ENCODE measurements at regions not wholly inside any gene's neighbourhood (a gene's known extent, or its start where the extent isn't known, plus 50 kb on each side); places are given as distances from the start of the nearest gene placed in this dataset.
A peak's percentile ranks its signal among the peaks of the same experiment; 100 is the strongest.

DNA sequence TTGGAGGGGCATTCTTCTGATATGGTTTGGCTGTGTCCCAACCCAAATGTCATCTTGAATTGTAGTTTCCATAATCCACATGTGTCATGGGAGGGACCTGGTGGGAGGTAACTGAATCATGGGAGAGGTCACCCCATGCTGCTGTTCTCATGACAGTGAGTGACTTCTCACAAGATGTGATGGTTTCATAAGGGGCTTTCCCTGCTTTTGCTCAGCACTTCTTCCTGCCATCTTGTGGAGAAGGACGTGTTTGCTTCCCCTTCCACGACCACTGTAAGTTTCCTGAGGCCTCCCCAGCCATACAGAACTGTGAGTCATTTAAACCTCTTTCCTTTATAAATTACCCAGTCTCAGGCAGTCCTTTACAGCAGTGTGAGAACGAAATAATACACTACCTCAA lies 382.4 kb downstream of the VRK1 start:
- H3K36me3 ChIP-seq, result no peaks in the 10 kb centered on the region
- no peak for DNase-seq (ENCODE audit: low spot score in 2 of 2)
- WGBS, result 77% methylated on average over 3 of the region's 3 CpGs
- H3K4me1 ChIP-seq, result no peaks in the 10 kb centered on the region
- no peak for TF ChIP-seq POLR2A (IDR thresholded peaks at IDR 0.05)
- TF ChIP-seq, protein P1, sequence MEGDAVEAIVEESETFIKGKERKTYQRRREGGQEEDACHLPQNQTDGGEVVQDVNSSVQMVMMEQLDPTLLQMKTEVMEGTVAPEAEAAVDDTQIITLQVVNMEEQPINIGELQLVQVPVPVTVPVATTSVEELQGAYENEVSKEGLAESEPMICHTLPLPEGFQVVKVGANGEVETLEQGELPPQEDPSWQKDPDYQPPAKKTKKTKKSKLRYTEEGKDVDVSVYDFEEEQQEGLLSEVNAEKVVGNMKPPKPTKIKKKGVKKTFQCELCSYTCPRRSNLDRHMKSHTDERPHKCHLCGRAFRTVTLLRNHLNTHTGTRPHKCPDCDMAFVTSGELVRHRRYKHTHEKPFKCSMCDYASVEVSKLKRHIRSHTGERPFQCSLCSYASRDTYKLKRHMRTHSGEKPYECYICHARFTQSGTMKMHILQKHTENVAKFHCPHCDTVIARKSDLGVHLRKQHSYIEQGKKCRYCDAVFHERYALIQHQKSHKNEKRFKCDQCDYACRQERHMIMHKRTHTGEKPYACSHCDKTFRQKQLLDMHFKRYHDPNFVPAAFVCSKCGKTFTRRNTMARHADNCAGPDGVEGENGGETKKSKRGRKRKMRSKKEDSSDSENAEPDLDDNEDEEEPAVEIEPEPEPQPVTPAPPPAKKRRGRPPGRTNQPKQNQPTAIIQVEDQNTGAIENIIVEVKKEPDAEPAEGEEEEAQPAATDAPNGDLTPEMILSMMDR (IDR thresholded peaks at IDR 0.05), result no peak
- no peak for TF ChIP-seq EP300 (IDR thresholded peaks at IDR 0.05)
- no peak for TF ChIP-seq POLR2AphosphoS5 (IDR thresholded peaks at IDR 0.05)
- H3K27ac ChIP-seq, result no peak overlapping the region
- no peaks in the 10 kb centered on the region for H3K9me3 ChIP-seq
- peaks cover 11% of the 10 kb centered on the region for H3K27me3 ChIP-seq
- H3K4me3 ChIP-seq, result no peak overlapping the region

DNA sequence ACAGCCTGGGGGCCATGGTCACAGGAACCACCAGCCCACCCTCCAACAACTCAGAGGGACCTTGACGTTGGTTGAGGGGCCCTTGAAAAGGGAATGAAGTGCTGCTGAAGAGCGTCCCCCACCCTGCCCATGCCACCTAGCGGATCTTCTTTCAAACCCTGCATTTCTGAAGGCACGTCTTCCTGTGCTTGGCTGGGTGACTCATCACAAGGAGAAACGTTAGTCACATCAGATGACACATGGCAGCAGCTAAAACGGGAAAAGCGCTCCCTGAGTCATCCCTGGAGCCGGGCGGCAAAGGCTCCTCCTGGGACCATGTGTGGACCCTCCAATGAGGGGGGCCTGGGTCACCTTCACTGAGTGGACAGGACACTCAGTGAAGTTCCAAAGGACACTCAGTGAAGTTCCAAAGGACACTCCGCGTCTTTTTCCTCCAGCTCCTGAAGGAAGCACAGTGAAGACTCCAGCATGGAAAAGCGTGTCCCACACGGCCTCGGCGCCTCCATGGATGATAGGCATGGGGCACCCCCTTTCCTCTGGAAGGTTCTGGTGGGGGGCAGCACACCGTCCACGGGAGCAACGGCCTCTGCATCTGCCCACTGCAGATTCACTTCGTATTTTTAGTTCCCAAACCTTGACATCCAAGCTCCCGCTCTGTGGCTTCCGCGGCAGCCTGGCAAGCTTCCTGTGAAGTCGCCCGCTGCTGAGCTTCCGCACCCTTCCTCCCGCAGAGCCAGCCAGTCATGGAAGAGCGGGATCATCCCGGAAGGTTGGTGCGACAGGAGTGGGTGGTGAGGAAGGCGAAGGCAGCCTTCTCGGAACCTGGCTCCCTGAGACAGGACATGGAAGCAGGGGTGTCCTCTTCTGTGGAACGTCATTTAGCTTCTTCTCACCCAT lies 383.4 kb downstream of the VRK1 start:
- no peak overlapping the region for H3K27ac ChIP-seq
- no peaks in the 10 kb centered on the region for H3K9me3 ChIP-seq
- H3K4me1 ChIP-seq, result no peaks in the 10 kb centered on the region
- TF ChIP-seq, protein P1 (IDR thresholded peaks at IDR 0.05), result no peak
- no peak for TF ChIP-seq POLR2AphosphoS5 (IDR thresholded peaks at IDR 0.05)
- TF ChIP-seq POLR2A (IDR thresholded peaks at IDR 0.05), result no peak
- no peak for TF ChIP-seq EP300 (IDR thresholded peaks at IDR 0.05)
- no peaks in the 10 kb centered on the region for H3K36me3 ChIP-seq
- H3K27me3 ChIP-seq, result peaks cover 9% of the 10 kb centered on the region
- WGBS, result 84% methylated on average over 32 of the region's 32 CpGs
- no peak overlapping the region for H3K4me3 ChIP-seq
- no peak for DNase-seq (ENCODE audit: low spot score in 2 of 2)

DNA sequence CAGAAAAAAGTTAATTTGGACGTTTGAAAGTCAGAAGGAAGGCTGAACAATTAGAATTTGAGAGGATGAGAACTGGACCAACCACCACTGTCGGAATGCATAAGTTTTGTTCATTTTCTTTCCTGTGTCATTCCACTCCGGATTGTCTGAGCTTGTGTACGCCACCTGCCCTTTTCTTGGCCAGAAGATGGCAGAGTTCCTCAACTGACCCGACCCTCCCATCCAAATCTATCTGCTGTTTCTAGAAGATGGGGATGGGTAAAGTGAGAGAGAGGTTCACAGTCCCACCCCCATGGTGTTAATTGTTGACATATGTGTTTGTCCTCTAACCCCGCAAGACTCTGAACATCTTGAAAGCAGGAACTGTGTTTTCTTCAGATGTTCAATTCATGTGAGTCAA lies 388.0 kb downstream of the VRK1 start:
- WGBS, result 43% methylated on average over 6 of the region's 6 CpGs
- H3K9me3 ChIP-seq, result no peaks in the 10 kb centered on the region
- no peak overlapping the region for H3K4me3 ChIP-seq
- TF ChIP-seq POLR2AphosphoS5 (IDR thresholded peaks at IDR 0.05) (no peak), EP300 (IDR thresholded peaks at IDR 0.05) (no peak), POLR2A (IDR thresholded peaks at IDR 0.05) (no peak)
- TF ChIP-seq, protein P1 (IDR thresholded peaks at IDR 0.05), result peak in 1 of 2 donors; percentile 14
- no peaks in the 10 kb centered on the region for H3K36me3 ChIP-seq
- H3K4me1 ChIP-seq, result no peaks in the 10 kb centered on the region
- no peak overlapping the region for H3K27ac ChIP-seq
- DNase-seq (ENCODE audit: low spot score in 2 of 2), result no peak
- peaks cover 4% of the 10 kb centered on the region for H3K27me3 ChIP-seq

DNA sequence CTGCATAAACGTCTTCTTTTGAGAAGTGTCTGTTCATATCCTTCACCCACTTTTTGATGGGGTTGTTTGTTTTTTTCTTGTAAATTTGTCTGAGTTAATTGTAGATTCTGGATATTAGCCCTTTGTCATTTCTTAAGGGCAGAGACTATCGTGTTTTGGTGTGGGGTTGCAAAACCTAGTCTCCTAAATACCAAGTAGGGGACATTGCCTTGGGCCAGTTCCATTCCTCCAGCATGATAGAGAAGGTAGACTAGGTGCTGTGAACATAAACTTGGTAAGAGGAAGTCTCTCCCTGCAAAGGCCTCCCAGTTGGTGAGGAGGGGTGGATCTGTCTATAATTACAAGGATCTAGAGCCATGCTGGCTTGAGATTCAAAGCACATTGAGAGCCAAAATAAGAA lies 390.7 kb downstream of the VRK1 start:
- Histone ChIP-seq H3K4me3 (no peak overlapping the region), H3K9me3 (no peaks in the 10 kb centered on the region), H3K4me1 (no peaks in the 10 kb centered on the region), H3K27me3 (peaks cover 4% of the 10 kb centered on the region), H3K36me3 (no peaks in the 10 kb centered on the region), H3K27ac (no peak overlapping the region)
- TF ChIP-seq EP300 (IDR thresholded peaks at IDR 0.05) (no peak), POLR2A (IDR thresholded peaks at IDR 0.05) (no peak), POLR2AphosphoS5 (IDR thresholded peaks at IDR 0.05) (no peak)
- TF ChIP-seq, protein P1 (IDR thresholded peaks at IDR 0.05), result no peak
- no peak for DNase-seq (ENCODE audit: low spot score in 2 of 2)
- 69% methylated on average over 2 of the region's 2 CpGs for WGBS

DNA sequence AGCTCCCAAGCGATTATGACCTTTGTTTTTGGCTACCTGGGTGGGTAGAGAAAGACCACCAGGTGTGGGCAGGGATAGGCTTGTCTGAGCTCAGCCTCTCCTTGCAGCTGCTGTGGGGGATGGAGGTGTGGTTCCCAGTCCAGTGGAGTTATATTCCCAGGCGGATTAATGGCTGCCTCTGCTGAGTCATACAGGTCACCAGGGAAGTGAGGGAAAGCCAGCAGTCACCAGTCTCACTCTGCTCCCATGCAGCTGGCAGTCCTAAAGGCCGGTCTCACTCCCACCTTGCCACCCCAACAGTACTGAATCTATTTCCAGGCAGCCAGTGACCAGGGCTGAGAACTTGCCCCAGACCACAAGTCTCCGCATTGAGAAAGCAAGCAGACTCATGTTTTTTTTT lies 399.2 kb downstream of the VRK1 start:
- TF ChIP-seq POLR2A (IDR thresholded peaks at IDR 0.05), result no peak
- TF ChIP-seq EP300 (IDR thresholded peaks at IDR 0.05), result no peak
- TF ChIP-seq, protein P1 (IDR thresholded peaks at IDR 0.05), result no peak
- TF ChIP-seq POLR2AphosphoS5 (IDR thresholded peaks at IDR 0.05), result no peak
- Histone ChIP-seq H3K27me3 (peaks cover 12% of the 10 kb centered on the region), H3K36me3 (no peaks in the 10 kb centered on the region), H3K4me3 (no peak overlapping the region), H3K4me1 (no peaks in the 10 kb centered on the region), H3K9me3 (no peaks in the 10 kb centered on the region), H3K27ac (no peak overlapping the region)
- 93% methylated on average over 3 of the region's 4 CpGs for WGBS
- DNase-seq (ENCODE audit: low spot score in 2 of 2), result no peak

Measured in suprapubic skin (tissue), 4 donors.